GM12873 (cell line): ENCODE measurements at regions not wholly inside any gene's neighbourhood (a gene's known extent, or its start where the extent isn't known, plus 50 kb on each side); places are given as distances from the start of the nearest gene placed in this dataset.

Experiments used
- TF ChIP-seq, protein P1 (sequence below): IDR thresholded peaks from 2 replicates; pipeline ENCODE4 v1.5.1; 2012; ENCODE audit warnings: low read depth, mild to moderate bottlenecking, moderate library complexity, low read length, control low read depth; ENCODE audit not compliant: insufficient read depth; ENCODE audit errors: missing control alignments

DNA sequence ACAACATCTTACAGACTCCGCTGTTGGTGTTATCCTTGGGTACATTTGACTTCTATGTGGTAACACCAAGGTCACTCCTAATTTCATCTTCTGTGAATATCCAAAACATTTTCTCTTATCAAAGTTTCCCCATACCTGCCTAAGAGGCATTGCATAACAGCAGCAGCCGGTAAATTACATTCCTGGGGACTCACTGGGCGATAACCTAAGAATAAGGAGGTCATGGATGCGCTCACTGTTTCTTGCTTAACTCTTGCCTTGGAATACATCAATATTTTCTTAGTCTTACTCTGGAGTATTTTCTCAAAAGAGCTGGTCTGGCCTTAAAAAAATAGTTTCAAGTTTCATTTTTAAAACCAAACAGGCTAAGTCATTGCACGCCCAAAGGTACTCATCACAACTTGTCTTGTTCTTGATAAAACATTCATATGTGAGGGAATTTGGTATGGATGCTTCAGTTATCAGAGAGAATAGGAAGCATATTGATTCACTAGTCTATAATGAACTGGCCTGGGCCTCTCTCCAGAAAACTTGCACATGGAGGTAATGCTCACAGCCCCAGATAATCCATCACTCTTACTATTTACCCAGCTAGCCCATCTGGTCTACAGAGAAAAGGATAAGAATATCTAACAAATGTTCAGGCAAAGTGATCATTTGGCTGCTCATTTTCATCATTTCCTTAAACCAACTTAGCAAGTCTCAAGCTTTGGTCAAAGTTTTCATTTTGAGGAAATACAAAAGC, 235.0 kb upstream of the ERCC4 start:
- TF ChIP-seq, protein P1, sequence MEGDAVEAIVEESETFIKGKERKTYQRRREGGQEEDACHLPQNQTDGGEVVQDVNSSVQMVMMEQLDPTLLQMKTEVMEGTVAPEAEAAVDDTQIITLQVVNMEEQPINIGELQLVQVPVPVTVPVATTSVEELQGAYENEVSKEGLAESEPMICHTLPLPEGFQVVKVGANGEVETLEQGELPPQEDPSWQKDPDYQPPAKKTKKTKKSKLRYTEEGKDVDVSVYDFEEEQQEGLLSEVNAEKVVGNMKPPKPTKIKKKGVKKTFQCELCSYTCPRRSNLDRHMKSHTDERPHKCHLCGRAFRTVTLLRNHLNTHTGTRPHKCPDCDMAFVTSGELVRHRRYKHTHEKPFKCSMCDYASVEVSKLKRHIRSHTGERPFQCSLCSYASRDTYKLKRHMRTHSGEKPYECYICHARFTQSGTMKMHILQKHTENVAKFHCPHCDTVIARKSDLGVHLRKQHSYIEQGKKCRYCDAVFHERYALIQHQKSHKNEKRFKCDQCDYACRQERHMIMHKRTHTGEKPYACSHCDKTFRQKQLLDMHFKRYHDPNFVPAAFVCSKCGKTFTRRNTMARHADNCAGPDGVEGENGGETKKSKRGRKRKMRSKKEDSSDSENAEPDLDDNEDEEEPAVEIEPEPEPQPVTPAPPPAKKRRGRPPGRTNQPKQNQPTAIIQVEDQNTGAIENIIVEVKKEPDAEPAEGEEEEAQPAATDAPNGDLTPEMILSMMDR = no peak

DNA sequence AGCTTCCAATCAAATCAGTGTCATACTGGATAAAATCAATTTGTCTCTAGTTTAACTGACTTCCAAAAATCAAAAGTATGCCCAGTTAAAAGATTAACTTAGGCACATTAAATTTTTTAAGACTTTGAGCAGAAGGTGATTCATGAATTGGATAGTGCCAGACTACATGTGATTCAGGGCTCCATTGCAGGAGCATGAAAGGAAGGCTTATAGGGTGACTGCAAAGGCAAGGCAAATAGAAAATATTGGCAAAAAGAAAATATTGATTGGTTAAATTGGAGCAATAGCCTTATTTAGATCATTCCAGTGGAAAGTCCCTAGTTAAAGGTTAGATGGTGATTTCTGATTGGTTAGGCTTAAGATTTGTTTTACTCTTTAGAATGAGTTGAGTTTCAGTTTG, 223.9 kb upstream of the ERCC4 start:
- TF ChIP-seq, protein P1 = no peak

DNA sequence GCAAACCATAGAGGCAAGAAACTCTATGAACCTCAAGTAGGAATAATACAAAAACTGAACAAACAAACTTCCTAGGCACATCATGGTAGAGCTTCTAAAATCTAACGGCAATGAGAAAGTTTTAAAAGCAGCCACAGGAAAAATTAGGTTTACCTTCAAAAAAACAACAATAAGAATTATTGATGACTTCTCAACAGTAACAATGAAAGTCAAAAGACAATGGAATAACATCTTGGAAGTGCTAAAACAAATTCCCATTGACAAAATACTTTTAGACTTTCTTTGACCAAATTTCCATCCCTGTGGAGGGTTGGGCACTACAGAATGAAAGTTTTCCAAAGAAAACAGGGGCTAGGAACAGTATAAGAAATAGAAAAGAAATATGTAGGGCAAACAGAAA, 222.9 kb upstream of the ERCC4 start:
- TF ChIP-seq, protein P1 = no peak

DNA sequence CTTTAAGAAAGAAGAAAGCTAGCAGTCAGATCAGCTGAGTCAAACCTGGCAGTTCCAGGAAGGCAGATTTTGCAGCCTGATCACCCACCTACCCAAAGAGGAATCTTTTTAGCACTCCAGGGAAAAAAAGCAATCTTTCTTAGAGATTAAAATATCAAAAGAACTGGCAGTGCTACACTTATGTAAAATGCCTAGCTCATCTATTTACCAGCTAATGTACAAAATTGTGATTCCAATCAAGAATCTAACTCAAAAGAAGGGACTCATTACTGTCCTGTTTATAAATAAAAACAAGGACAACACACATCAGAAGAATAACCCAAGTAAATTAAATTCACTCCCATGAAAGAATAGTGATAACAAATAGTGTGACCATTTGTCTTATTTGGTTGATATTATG, 222.4 kb upstream of the ERCC4 start:
- TF ChIP-seq, protein P1 = no peak

DNA sequence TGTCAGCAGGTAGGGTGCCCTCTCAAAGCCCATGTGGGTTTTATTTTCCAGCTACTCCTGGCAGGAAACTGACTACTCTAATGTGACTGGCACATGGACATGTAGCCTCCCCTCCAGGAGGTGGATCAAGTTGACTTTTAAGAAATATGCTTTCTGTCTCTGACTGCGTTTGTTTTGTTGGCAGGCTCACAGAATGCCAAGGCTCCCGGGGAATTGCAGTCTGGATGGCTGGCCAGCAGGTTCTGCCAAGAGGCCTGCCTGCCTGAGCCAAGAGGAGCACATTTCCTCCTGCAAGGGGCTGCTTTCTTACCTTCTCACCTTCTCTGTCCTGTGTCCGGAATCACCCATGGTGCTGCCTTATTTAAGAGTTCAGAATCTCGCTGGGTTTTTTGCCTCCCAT, 217.3 kb upstream of the ERCC4 start:
- TF ChIP-seq, protein P1 = no peak

DNA sequence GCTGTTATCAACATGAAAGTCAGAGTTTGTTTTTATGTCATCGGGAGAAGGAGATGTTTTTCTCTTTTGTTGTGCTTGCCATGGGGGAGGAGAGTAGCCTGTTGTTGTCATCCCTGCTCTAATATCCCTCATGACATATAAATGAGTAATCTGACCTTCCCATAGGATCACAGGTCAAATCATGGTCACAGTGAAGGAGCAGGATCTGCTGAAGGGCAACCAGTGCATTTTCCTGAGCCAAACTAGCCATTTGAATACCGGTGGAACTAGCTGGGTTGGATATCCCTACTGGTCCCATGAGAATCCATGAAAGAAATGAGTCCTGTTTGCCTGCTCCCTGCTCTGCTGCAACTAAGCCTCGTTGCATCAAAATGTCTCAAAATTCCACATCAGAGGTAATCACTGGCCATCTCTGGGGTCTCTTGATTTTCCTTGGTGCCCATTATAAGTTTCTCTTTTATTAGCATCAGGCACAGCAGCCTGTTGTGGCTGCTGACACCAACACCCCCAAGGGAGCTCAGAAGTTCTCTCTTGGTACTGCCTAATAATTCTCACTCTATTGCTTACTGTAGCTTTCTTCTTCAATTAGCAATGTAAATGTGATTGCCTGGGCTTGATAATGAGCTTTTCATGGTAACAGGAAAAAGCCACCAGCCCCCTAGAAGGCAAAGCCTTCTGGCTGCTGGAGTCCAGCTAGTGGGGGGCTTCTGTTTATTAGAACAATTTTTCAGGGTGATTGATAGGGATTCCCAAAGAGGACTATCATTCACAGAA, 211.4 kb upstream of the ERCC4 start:
- TF ChIP-seq, protein P1 = no peak

DNA sequence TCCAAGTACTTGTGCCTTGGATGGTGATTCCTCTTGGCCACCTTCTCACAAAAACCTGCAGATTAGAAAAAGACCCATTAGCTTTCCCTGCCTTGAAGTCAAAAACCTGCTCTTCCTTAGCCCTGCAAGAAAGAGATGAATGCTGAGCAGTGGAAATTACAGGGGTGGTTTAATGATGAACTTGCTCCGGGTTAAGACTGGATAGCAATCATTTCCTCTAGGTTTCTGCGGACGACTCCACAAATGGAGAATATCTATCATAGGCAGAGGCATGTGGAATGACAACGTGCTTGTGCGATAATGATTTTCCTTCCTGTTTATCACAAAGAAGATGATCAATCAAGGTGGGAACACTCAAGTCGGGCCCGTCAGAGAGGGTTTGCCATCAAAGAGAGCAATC, 201.2 kb upstream of the ERCC4 start:
- TF ChIP-seq, protein P1 = no peak
